Testis (tissue), 2 donors: ENCODE measurements at regions not wholly inside any gene's neighbourhood (a gene's known extent, or its start where the extent isn't known, plus 50 kb on each side); places are given as distances from the start of the nearest gene placed in this dataset.

Source experiments
- DNase-seq: peaks from one replicate; pipeline ENCODE4 v3.0.0-alpha.2; 2019
- H3K27ac ChIP-seq, 2 donors: fragments of 200-600 bp; sonication (generic); one replicate each; pipeline ENCODE4 v1.5.1; 2019
- H3K27me3 ChIP-seq: fragments of 200-600 bp; sonication (generic); one replicate; pipeline ENCODE4 v1.5.1; 2019
- H3K36me3 ChIP-seq: fragments of 200-600 bp; sonication (generic); one replicate; pipeline ENCODE4 v1.5.1; 2017; ENCODE audit warnings: low read depth; ENCODE audit errors: missing control alignments
- H3K4me1 ChIP-seq: fragments of 200-600 bp; sonication (generic); one replicate; pipeline ENCODE4 v1.5.1; 2019
- H3K4me3 ChIP-seq, 2 donors: fragments of 200-600 bp; sonication (generic); one replicate each; pipeline ENCODE4 v1.5.1; 2017 to 2019
- H3K9me3 ChIP-seq: fragments of 200-600 bp; sonication (generic); one replicate; pipeline ENCODE4 v1.5.1; 2017
- CTCF ChIP-seq, 3 experiments: fragments of 450-650 bp in 2 of 3; fragments of 200-600 bp in 1 of 3; sonication (generic) in 1 of 3; IDR thresholded peaks; one replicate each; pipeline ENCODE4 v1.5.1; 2016 to 2019; ENCODE audit warnings: antibody characterized with exemption in 3 of 3, mild to moderate bottlenecking in 2 of 3, moderate library complexity in 1 of 3
- POLR2A ChIP-seq: fragments of 450-650 bp; IDR thresholded peaks from one replicate; pipeline ENCODE4 v1.6.1; 2017; ENCODE audit warnings: antibody characterized with exemption, mild to moderate bottlenecking, moderate library complexity
- WGBS, 2 donors: methylation state at CpG; one replicate each; pipeline ENCODE4 v1.1.5; 2018; 5-methylcytosine and 5-hydroxymethylcytosine counted together
- intact Hi-C: fragments of 100-400 bp; cut with DNase I; formaldehyde crosslinking; loops from one replicate; pipeline ENCODE4 v1.15.1; 2023; ENCODE audit warnings: low total_unique reads

- Histone ChIP-seq H3K27ac (no peak overlapping the region), H3K4me1 (no peaks in the 10 kb centered on the region), H3K4me3 (no peak overlapping the region), H3K36me3 (no peaks in the 10 kb centered on the region), H3K9me3 (no peaks in the 10 kb centered on the region), H3K27me3 (no peaks in the 10 kb centered on the region)
- intact Hi-C loops = no loop called here
- no peak for DNase-seq
- TF ChIP-seq POLR2A (no peak), CTCF (IDR thresholded peaks at IDR 0.05) (no peak)
- 77 to 100% methylated on average over 1 of the region's 1 CpG for WGBS, 2 donors
These were observed 190.0 kb upstream of the CACNA2D1 start for GRCh38 chr7:82633592-82633991.

DNA sequence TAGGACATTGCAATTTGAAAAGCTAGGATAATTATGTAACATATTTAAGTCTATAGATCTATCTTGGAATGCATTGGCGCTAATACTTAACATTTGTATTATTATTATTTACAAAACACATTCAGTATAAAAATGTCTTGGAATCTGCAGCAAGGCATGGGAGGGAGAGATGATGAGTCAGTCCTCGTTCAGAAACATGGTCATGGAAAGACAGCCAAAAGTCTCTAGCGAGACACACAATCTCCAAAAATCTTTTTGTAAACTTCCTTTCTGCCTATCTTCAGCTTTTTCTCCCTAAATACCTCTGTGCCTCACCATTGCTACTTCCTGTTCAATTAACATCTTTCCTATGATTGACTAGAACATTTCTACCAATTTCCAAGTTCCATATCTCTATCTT lies 188.4 kb upstream of the CACNA2D1 start:
- Histone ChIP-seq H3K4me1 (no peaks in the 10 kb centered on the region), H3K27ac (no peak overlapping the region), H3K36me3 (no peaks in the 10 kb centered on the region), H3K9me3 (no peaks in the 10 kb centered on the region), H3K4me3 (no peak overlapping the region), H3K27me3 (no peaks in the 10 kb centered on the region)
- TF ChIP-seq POLR2A = no peak
- no peak for TF ChIP-seq CTCF (IDR thresholded peaks at IDR 0.05)
- intact Hi-C loops = no loop called here
- 48 to 51% methylated on average over 3 of the region's 3 CpGs for WGBS, 2 donors
- DNase-seq = no peak

- no peaks in the 10 kb centered on the region for H3K9me3 ChIP-seq
- no peaks in the 10 kb centered on the region for H3K27me3 ChIP-seq
- no peaks in the 10 kb centered on the region for H3K4me1 ChIP-seq
- H3K4me3 ChIP-seq = no peak overlapping the region
- H3K36me3 ChIP-seq = no peaks in the 10 kb centered on the region
- intact Hi-C loops = no loop called here
- 89 to 90% methylated on average over 3 of the region's 3 CpGs for WGBS, 2 donors
- TF ChIP-seq CTCF (IDR thresholded peaks at IDR 0.05) = no peak
- no peak for TF ChIP-seq POLR2A
- no peak overlapping the region for H3K27ac ChIP-seq
- DNase-seq = no peak
These were observed 186.0 kb upstream of the CACNA2D1 start for GRCh38 chr7:82629583-82629982.

- Histone ChIP-seq H3K27me3 (no peaks in the 10 kb centered on the region), H3K9me3 (no peaks in the 10 kb centered on the region), H3K4me1 (no peaks in the 10 kb centered on the region), H3K36me3 (no peaks in the 10 kb centered on the region), H3K27ac (no peak overlapping the region), H3K4me3 (no peak overlapping the region)
- TF ChIP-seq CTCF (IDR thresholded peaks at IDR 0.05) (no peak), POLR2A (no peak)
- 83 to 88% methylated on average over 2 of the region's 2 CpGs for WGBS, 2 donors
- no peak for DNase-seq
- intact Hi-C loops = no loop called here
These were observed 181.8 kb upstream of the CACNA2D1 start for GRCh38 chr7:82625377-82625776.

DNA sequence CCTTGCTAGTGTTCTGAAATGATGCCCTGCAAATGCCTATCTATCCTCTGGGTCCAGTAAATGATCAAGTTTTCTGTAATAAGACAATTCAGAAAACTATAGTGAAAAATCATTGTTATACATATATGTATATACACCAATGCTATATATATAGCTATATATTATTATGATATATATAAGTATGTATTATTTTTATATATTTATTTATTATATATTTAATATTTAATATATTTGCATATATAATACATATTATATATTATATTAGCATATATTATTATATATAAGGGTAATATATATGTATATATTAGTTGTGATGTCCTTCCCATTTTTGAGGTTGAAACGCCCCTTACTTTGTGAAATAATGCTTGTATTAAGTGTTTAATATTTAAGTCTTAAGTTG lies 181.4 kb upstream of the CACNA2D1 start:
- WGBS, 2 donors = 84 to 100% methylated on average over 1 of the region's 1 CpG
- Histone ChIP-seq H3K36me3 (no peaks in the 10 kb centered on the region), H3K27ac (no peak overlapping the region), H3K4me3 (no peak overlapping the region), H3K9me3 (no peaks in the 10 kb centered on the region), H3K4me1 (no peaks in the 10 kb centered on the region), H3K27me3 (no peaks in the 10 kb centered on the region)
- no peak for TF ChIP-seq POLR2A
- TF ChIP-seq CTCF (IDR thresholded peaks at IDR 0.05) = no peak
- intact Hi-C loops = no loop called here
- DNase-seq = no peak
